ENCODE measurements at regions not wholly inside any gene's neighbourhood (a gene's known extent, or its start where the extent isn't known, plus 50 kb on each side); places are given as distances from the start of the nearest gene placed in this dataset.

DNA sequence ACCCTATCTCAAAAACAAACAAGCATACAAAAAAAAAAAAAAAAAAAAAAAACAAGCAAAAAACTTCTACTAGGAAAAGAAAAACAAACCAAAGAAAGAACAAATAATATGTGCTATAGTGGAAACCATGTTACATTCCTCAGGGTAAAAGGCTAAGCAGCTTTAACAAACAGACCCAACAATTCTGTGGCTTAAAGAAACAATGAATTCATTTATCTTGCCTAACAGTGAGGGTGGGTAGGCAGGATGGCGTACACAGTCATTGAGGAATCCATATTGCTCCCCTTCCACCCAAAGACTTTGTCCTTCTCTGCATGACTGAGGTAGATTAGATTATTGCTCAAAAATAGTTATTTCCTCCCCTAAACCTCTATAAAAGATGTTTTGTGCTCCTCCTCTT is 63.1 kb upstream of the ITGA6 start:
- Mint-ChIP-seq H3K27me3 (ENCODE audit: low read depth) (peaks cover 4% of the 10 kb centered on the region), H3K4me1 (no peaks in the 10 kb centered on the region), H3K27ac (no peak overlapping the region), H3K4me3 (no peak overlapping the region), H3K36me3 (ENCODE audit: low read depth) (peaks cover 4% of the 10 kb centered on the region), H3K9me3 (peaks cover 12% of the 10 kb centered on the region)
- TF ChIP-seq, protein P1, sequence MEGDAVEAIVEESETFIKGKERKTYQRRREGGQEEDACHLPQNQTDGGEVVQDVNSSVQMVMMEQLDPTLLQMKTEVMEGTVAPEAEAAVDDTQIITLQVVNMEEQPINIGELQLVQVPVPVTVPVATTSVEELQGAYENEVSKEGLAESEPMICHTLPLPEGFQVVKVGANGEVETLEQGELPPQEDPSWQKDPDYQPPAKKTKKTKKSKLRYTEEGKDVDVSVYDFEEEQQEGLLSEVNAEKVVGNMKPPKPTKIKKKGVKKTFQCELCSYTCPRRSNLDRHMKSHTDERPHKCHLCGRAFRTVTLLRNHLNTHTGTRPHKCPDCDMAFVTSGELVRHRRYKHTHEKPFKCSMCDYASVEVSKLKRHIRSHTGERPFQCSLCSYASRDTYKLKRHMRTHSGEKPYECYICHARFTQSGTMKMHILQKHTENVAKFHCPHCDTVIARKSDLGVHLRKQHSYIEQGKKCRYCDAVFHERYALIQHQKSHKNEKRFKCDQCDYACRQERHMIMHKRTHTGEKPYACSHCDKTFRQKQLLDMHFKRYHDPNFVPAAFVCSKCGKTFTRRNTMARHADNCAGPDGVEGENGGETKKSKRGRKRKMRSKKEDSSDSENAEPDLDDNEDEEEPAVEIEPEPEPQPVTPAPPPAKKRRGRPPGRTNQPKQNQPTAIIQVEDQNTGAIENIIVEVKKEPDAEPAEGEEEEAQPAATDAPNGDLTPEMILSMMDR (IDR thresholded peaks at IDR 0.05; ENCODE audit: unreplicated experiment in 3 of 3), result no peak

DNA sequence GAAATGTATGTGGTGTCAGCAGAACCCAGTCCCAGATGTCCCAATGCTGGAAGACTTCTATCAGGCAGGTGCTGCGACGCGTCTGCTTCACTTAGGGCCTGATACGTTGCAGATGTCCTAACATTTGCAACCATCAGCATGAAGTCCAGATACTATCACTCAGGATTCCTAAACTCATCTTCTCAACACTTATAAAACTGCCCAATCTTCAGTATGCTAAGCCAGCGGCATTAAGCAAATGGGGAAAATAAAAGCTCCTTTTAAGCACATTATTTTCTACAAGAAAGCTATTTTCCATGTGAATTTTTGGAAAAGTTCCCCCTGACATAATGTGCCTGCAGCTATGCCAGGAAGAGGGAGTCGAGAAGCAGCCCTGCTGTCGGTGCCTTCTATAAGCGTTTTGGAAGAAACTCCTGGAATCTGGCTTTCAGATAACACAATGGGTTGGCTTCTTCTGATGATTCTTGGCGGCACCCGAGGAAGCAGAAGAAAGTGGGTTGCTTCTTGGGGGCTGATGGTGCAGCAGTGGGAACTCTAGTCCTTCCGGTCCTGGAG is 60.7 kb upstream of the ITGA6 start:
- no peak overlapping the region for H3K27ac Mint-ChIP-seq
- H3K4me3 Mint-ChIP-seq, result no peak overlapping the region
- H3K9me3 Mint-ChIP-seq, result peaks cover 20% of the 10 kb centered on the region
- peaks cover 9% of the 10 kb centered on the region for H3K36me3 Mint-ChIP-seq (ENCODE audit: low read depth)
- TF ChIP-seq, protein P1 (IDR thresholded peaks at IDR 0.05; ENCODE audit: unreplicated experiment in 3 of 3), result no peak
- peaks cover 7% of the 10 kb centered on the region for H3K27me3 Mint-ChIP-seq (ENCODE audit: low read depth)
- H3K4me1 Mint-ChIP-seq, result no peaks in the 10 kb centered on the region

DNA sequence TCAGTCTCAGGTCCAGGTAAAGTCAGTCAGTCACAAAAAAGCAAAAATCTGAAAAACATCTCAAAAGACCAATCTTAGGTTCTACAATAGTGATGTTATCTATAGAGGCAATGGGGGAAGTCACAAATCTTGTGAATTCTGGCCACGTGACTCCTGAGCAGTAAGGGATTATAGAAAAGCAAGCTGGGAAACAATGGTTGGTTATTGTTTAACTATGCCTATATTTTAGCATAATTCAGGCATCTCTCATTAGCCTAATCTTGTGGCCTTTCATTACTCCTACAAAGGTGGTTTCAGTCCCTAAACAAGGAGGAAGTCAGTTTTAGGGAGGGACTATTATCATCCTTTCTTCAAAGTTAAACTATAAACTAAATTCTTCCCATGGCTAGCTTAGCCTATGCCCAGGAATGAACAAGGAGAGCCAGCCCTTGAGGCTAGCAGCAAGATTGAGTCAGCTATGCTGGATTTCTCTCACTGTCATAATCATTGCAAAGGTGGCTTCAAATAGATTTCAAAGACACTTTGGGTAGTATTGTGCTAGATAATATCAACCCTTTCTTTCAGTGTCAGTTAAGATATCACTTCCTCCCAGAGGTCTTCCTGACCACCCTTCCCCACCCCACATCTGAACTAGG is 56.4 kb upstream of the ITGA6 start:
- Mint-ChIP-seq H3K4me3 (no peak overlapping the region), H3K9me3 (peaks cover 21% of the 10 kb centered on the region), H3K4me1 (peaks cover 18% of the 10 kb centered on the region), H3K36me3 (ENCODE audit: low read depth) (peaks cover 9% of the 10 kb centered on the region), H3K27ac (no peak overlapping the region), H3K27me3 (ENCODE audit: low read depth) (peaks cover 19% of the 10 kb centered on the region)
- TF ChIP-seq, protein P1 (IDR thresholded peaks at IDR 0.05; ENCODE audit: unreplicated experiment in 3 of 3), result no peak

DNA sequence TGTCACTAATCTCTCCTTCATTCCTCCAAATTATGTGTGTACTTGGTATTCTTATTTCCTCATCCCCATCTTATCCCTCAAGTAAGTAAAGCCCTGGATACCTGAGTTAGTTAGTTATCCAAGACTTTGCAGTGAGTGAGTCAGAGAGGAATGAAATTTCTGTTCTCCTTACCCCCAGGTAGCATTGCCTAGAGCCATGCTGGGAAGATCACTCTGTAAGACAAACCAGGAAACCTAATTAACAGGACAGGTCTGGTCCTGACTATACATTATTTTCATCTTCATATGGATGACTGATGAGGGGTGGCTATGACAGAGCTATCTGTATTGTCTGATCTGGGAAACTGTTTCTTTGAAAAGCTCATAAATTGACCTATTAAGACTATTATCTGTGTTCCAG is 55.0 kb upstream of the ITGA6 start:
- no peak overlapping the region for H3K27ac Mint-ChIP-seq
- peaks cover 33% of the 10 kb centered on the region for H3K4me1 Mint-ChIP-seq
- no peak overlapping the region for H3K4me3 Mint-ChIP-seq
- peaks cover 21% of the 10 kb centered on the region for H3K9me3 Mint-ChIP-seq
- TF ChIP-seq, protein P1 (IDR thresholded peaks at IDR 0.05; ENCODE audit: unreplicated experiment in 3 of 3), result no peak
- peaks cover 9% of the 10 kb centered on the region for H3K36me3 Mint-ChIP-seq (ENCODE audit: low read depth)
- H3K27me3 Mint-ChIP-seq (ENCODE audit: low read depth), result peaks cover 15% of the 10 kb centered on the region

DNA sequence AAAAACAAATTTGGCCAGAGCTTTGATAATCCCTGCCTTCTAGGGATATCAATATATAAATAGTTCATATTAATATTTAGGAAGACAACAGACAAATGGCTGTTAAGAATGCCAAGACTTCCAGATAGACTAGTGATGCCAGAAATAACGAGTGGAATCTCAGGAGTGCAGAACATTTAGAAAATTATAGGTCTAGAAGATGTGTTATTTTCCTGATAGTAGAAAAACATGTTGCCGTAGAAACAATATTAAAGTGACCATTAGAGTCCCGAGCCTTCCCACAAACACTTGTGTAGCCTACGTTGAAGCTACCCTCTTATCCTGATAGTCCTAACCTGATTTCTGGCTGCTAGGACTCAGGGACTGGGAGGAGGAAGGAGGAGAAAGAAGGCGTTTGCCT is 54.3 kb upstream of the ITGA6 start:
- Mint-ChIP-seq H3K9me3 (peaks cover 20% of the 10 kb centered on the region), H3K36me3 (ENCODE audit: low read depth) (peaks cover 9% of the 10 kb centered on the region)
- TF ChIP-seq, protein P1 (IDR thresholded peaks at IDR 0.05; ENCODE audit: unreplicated experiment in 3 of 3), result no peak

DNA sequence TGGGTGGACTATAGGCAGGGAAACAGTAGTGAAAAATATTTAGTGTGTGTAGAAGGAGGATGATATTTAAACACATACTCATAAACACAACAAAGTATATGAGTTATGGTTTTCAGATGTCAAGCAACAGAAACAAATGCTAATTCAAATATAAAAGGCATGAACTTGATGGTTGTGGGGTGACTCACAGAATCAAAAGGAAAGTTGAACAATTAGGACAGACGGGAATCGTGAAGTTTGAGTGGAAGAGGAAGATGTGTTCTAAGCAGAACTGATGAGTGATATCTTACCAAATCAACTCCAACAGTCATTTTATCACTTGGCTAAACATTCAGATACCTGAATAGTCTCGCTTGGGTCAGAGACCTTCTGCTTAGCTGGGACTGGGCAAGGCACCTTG is 53.6 kb upstream of the ITGA6 start:
- H3K4me3 Mint-ChIP-seq, result no peak overlapping the region
- peak overlapping the region in 1 of 3 experiments; percentile 8 for H3K27ac Mint-ChIP-seq
- peaks cover 15% of the 10 kb centered on the region for H3K27me3 Mint-ChIP-seq (ENCODE audit: low read depth)
- peaks cover 15% of the 10 kb centered on the region for H3K9me3 Mint-ChIP-seq
- peaks cover 35% of the 10 kb centered on the region for H3K4me1 Mint-ChIP-seq
- peaks cover 9% of the 10 kb centered on the region for H3K36me3 Mint-ChIP-seq (ENCODE audit: low read depth)
- TF ChIP-seq, protein P1 (IDR thresholded peaks at IDR 0.05; ENCODE audit: unreplicated experiment in 3 of 3), result no peak

More for the DNA sequence above, 54.3 kb upstream of the ITGA6 start:
- Mint-ChIP-seq H3K27me3 (ENCODE audit: low read depth) (peaks cover 15% of the 10 kb centered on the region), H3K4me3 (no peak overlapping the region), H3K27ac (no peak overlapping the region), H3K4me1 (peaks cover 35% of the 10 kb centered on the region)
